ENCODE measurements at regions not wholly inside any gene's neighbourhood (a gene's known extent, or its start where the extent isn't known, plus 50 kb on each side); places are given as distances from the start of the nearest gene placed in this dataset.
"Not testable (repeated sequence)": the region's sequence is repeated elsewhere in the genome, so short reads cannot be mapped to it uniquely, and the experiment has no call there.

GRCh38 chr7:35945621-35946020 is 144.8 kb downstream of the SEPTIN7 start:
- not testable (repeated sequence) for H4K20me1 ChIP-seq (ENCODE audit: low read depth); H2AFZ ChIP-seq (replicated peaks); H3K27me3 Mint-ChIP-seq (ENCODE audit: insufficient read depth, low read depth); H3K27me3 ChIP-seq; H3K27ac Mint-ChIP-seq; H3K4me3 Mint-ChIP-seq; H3K4me1 ChIP-seq; DNase-seq (ENCODE audit: low spot score); H3K36me3 Mint-ChIP-seq; H3K27ac ChIP-seq; H3K9me3 ChIP-seq (ENCODE audit: low read depth); H3K4me1 Mint-ChIP-seq; H3K9ac ChIP-seq; H3K79me2 ChIP-seq (ENCODE audit: low read depth); H3K4me2 ChIP-seq; H3F3A ChIP-seq (ENCODE audit: low read depth); H3K36me3 ChIP-seq; H3K9me3 Mint-ChIP-seq; H3K4me3 ChIP-seq
- peak; percentile 8 for TF ChIP-seq CTCF (IDR thresholded peaks at IDR 0.05)

- DNase-seq (ENCODE audit: low spot score); H3K27ac Mint-ChIP-seq; H4K20me1 ChIP-seq (ENCODE audit: low read depth); H3K9me3 Mint-ChIP-seq; H3K4me2 ChIP-seq; H3K36me3 Mint-ChIP-seq; H2AFZ ChIP-seq (replicated peaks); H3K27ac ChIP-seq; H3K4me1 ChIP-seq; H3K36me3 ChIP-seq; H3K4me1 Mint-ChIP-seq; H3K9me3 ChIP-seq (ENCODE audit: low read depth); H3K27me3 ChIP-seq; H3K79me2 ChIP-seq (ENCODE audit: low read depth); H3K27me3 Mint-ChIP-seq (ENCODE audit: insufficient read depth, low read depth); H3F3A ChIP-seq (ENCODE audit: low read depth); H3K4me3 ChIP-seq; H3K4me3 Mint-ChIP-seq; H3K9ac ChIP-seq: not testable (repeated sequence)
These were observed 154.9 kb downstream of the SEPTIN7 start for GRCh38 chr7:35955735-35956134.

GRCh38 chr7:35956988-35957387 is 156.1 kb downstream of the SEPTIN7 start:
- H3K36me3 Mint-ChIP-seq; H3K4me3 Mint-ChIP-seq; H3K27me3 Mint-ChIP-seq (ENCODE audit: insufficient read depth, low read depth); H3K9ac ChIP-seq; H3K9me3 ChIP-seq (ENCODE audit: low read depth); H3K9me3 Mint-ChIP-seq; H4K20me1 ChIP-seq (ENCODE audit: low read depth); H3K36me3 ChIP-seq; DNase-seq (ENCODE audit: low spot score); H3K79me2 ChIP-seq (ENCODE audit: low read depth); H3F3A ChIP-seq (ENCODE audit: low read depth); H3K27ac Mint-ChIP-seq; H3K4me1 ChIP-seq; H3K4me3 ChIP-seq; H2AFZ ChIP-seq (replicated peaks); H3K27me3 ChIP-seq; H3K4me2 ChIP-seq; H3K27ac ChIP-seq; H3K4me1 Mint-ChIP-seq: not testable (repeated sequence)

GRCh38 chr7:35961260-35961659 is 160.4 kb downstream of the SEPTIN7 start:
- not testable (repeated sequence) for H3K79me2 ChIP-seq (ENCODE audit: low read depth); H4K20me1 ChIP-seq (ENCODE audit: low read depth); H3K4me2 ChIP-seq; H3K36me3 ChIP-seq; H3K27me3 ChIP-seq; DNase-seq (ENCODE audit: low spot score); H3K36me3 Mint-ChIP-seq; H3K9ac ChIP-seq; H3K27ac Mint-ChIP-seq; H3K4me3 ChIP-seq; H3K27ac ChIP-seq; H3K4me1 Mint-ChIP-seq; H3K27me3 Mint-ChIP-seq (ENCODE audit: insufficient read depth, low read depth); H2AFZ ChIP-seq (replicated peaks); H3F3A ChIP-seq (ENCODE audit: low read depth); H3K4me1 ChIP-seq; H3K9me3 ChIP-seq (ENCODE audit: low read depth); H3K9me3 Mint-ChIP-seq; H3K4me3 Mint-ChIP-seq

GRCh38 chr7:35962607-35963006 is 161.8 kb downstream of the SEPTIN7 start:
- H4K20me1 ChIP-seq (ENCODE audit: low read depth); H3K27me3 Mint-ChIP-seq (ENCODE audit: insufficient read depth, low read depth); H2AFZ ChIP-seq (replicated peaks); H3K4me1 ChIP-seq; H3K79me2 ChIP-seq (ENCODE audit: low read depth); H3K9me3 ChIP-seq (ENCODE audit: low read depth); H3K27me3 ChIP-seq; H3K36me3 Mint-ChIP-seq; H3K4me2 ChIP-seq; H3K9ac ChIP-seq; H3K4me1 Mint-ChIP-seq; H3F3A ChIP-seq (ENCODE audit: low read depth); DNase-seq (ENCODE audit: low spot score); H3K27ac Mint-ChIP-seq; H3K36me3 ChIP-seq; H3K9me3 Mint-ChIP-seq; H3K27ac ChIP-seq; H3K4me3 Mint-ChIP-seq; H3K4me3 ChIP-seq: not testable (repeated sequence)

All from neural progenitor cell (in vitro differentiated cells).